A549 (cell line): ENCODE measurements at regions not wholly inside any gene's neighbourhood (a gene's known extent, or its start where the extent isn't known, plus 50 kb on each side); places are given as distances from the start of the nearest gene placed in this dataset.

Experiments used
- ATAC-seq, 2 experiments: fragments of 200-7000 bp in 1 of 2; fragments of >200 bp in 1 of 2; cut with Nextera tagmentation in 1 of 2; cut with Tn5 transposase in 1 of 2; 3 replicates each; pipeline versions ENCODE4 v1.8.0 to v1.9.1; 2018 to 2020; ENCODE audit warnings: mild to moderate bottlenecking in 1 of 2, moderate library complexity in 1 of 2
- CTCF ChIA-PET: fragments of 300-600 bp; sonication (Branson Sonifier 250); formaldehyde crosslinking; extraction: SDS; loops from one replicate; lab custom pipeline; 2021; ENCODE audit warnings: antibody characterized with exemption, inconsistent platforms; lab: Yijun Ruan, JAX
- POLR2A ChIA-PET: fragments of 350-600 bp; formaldehyde crosslinking; extraction: SDS; loops from one replicate; lab custom pipeline; 2021; ENCODE audit warnings: antibody characterized with exemption, inconsistent platforms; lab: Yijun Ruan, JAX
- DNase-seq, 2 experiments: peaks; one replicate each; pipeline versions ENCODE4 v3.0.0 to v3.0.0-alpha.2; 2011 to 2016; ENCODE audit warnings: low read depth in 1 of 2, low spot score in 1 of 2
- FAIRE-seq: peaks from 2 replicates; lab custom pipeline; 2011; peaks lifted over from hg19 to GRCh38; lab: Jason Lieb, UNC
- H3K27ac ChIP-seq, 2 experiments: fragments of >200 bp; sonication (Bioruptor Twin); formaldehyde crosslinking; 3 replicates each; pipeline ENCODE4 v1.5.1; 2016 to 2017
- H3K4me1 ChIP-seq: fragments of >200 bp; sonication (Bioruptor Twin); formaldehyde crosslinking; 3 replicates; pipeline ENCODE4 v1.6.1; 2016
- H3K4me2 ChIP-seq: fragments of >200 bp; sonication (Bioruptor Twin); formaldehyde crosslinking; 3 replicates; pipeline ENCODE4 v1.6.1; 2016
- H3K4me3 ChIP-seq: fragments of >200 bp; sonication (Bioruptor Twin); formaldehyde crosslinking; 3 replicates; pipeline ENCODE4 v1.5.1; 2016
- H3K9me3 ChIP-seq: fragments of >200 bp; sonication (Bioruptor Twin); formaldehyde crosslinking; 3 replicates; pipeline ENCODE4 v1.6.1; 2016
- CHD4 ChIP-seq: fragments of 200-600 bp; sonication (generic); IDR thresholded peaks from 2 replicates; pipeline ENCODE4 v1.6.1; 2016; ENCODE audit warnings: antibody characterized with exemption, mild to moderate bottlenecking, borderline replicate concordance
- E2F6 ChIP-seq: IDR thresholded peaks from 2 replicates; pipeline ENCODE4 v1.6.1; 2012; ENCODE audit warnings: low read depth, borderline replicate concordance
- EHF ChIP-seq: fragments of 250-450 bp; sonication (Bioruptor Pico); IDR thresholded peaks from 2 replicates; pipeline ENCODE4 v1.5.0; 2020; ENCODE audit warnings: mild to moderate bottlenecking
- EHMT2 ChIP-seq: fragments of 200-600 bp; sonication (generic); IDR thresholded peaks from 2 replicates; pipeline ENCODE4 v1.6.1; 2016; ENCODE audit warnings: antibody characterized with exemption, low read depth, mild to moderate bottlenecking, moderate library complexity
- ESRRA ChIP-seq: fragments of 150-350 bp; IDR thresholded peaks from 2 replicates; pipeline ENCODE4 v1.6.1; 2014; ENCODE audit warnings: mild to moderate bottlenecking, low read length, borderline replicate concordance
- FOSB ChIP-seq: fragments of 250-450 bp; sonication (Bioruptor Pico); IDR thresholded peaks from 2 replicates; pipeline ENCODE4 v1.5.0; 2020; ENCODE audit warnings: mild to moderate bottlenecking, moderate library complexity
- FOSL2 ChIP-seq, 2 experiments: fragments of 450-650 bp in 1 of 2; fragments of >200 bp in 1 of 2; sonication (Bioruptor Twin) in 1 of 2; formaldehyde crosslinking; IDR thresholded peaks; 2 replicates each; pipeline versions ENCODE4 v1.5.0 to v1.6.1; 2016 to 2020; ENCODE audit warnings: mild to moderate bottlenecking in 1 of 2, moderate library complexity in 1 of 2
- FOXS1 ChIP-seq: fragments of 250-450 bp; sonication (Bioruptor Pico); IDR thresholded peaks from 2 replicates; pipeline ENCODE4 v1.5.0; 2020; ENCODE audit warnings: mild to moderate bottlenecking, moderate library complexity
- GATA3 ChIP-seq: IDR thresholded peaks from 2 replicates; pipeline ENCODE4 v1.6.1; 2012; ENCODE audit warnings: borderline replicate concordance
- HDAC2 ChIP-seq: fragments of 200-600 bp; sonication (generic); IDR thresholded peaks from 2 replicates; pipeline ENCODE4 v1.6.1; 2016
- HOXA7 ChIP-seq: fragments of 250-450 bp; sonication (Bioruptor Pico); IDR thresholded peaks from 2 replicates; pipeline ENCODE4 v1.5.0; 2020; ENCODE audit warnings: mild to moderate bottlenecking, moderate library complexity
- JUN ChIP-seq, 2 experiments: fragments of >200 bp; sonication (Bioruptor Twin); formaldehyde crosslinking; IDR thresholded peaks; 2 replicates in 1 of 2; 3 replicates in 1 of 2; pipeline ENCODE4 v1.6.1; 2016 to 2017
- JUNB ChIP-seq: fragments of >200 bp; sonication (Bioruptor Twin); formaldehyde crosslinking; IDR thresholded peaks from 2 replicates; pipeline ENCODE4 v1.6.1; 2016
- KDM5A ChIP-seq: fragments of 200-600 bp; sonication (generic); IDR thresholded peaks from 2 replicates; pipeline ENCODE4 v1.6.1; 2016; ENCODE audit warnings: antibody characterized with exemption, mild to moderate bottlenecking
- MAX ChIP-seq: IDR thresholded peaks from 2 replicates; pipeline ENCODE4 v1.6.1; 2012
- MAZ ChIP-seq: fragments of 150-350 bp; IDR thresholded peaks from 2 replicates; pipeline ENCODE4 v1.6.1; 2014; ENCODE audit warnings: antibody characterized with exemption, low read depth, low read length, borderline replicate concordance
- NPAS2 ChIP-seq: fragments of 250-450 bp; sonication (Bioruptor Pico); IDR thresholded peaks from 2 replicates; pipeline ENCODE4 v1.8.0; 2022; ENCODE audit warnings: mild to moderate bottlenecking, moderate library complexity, borderline replicate concordance
- RCOR1 ChIP-seq: fragments of 150-350 bp; IDR thresholded peaks from 2 replicates; pipeline ENCODE4 v1.6.1; 2014; ENCODE audit warnings: antibody characterized with exemption, low read length, low read depth
- ZC3H11A ChIP-seq: fragments of 450-650 bp; IDR thresholded peaks from 2 replicates; pipeline ENCODE4 v1.6.1; 2014; ENCODE audit warnings: antibody characterized with exemption, mild to moderate bottlenecking
- ZFP36 ChIP-seq: fragments of 450-650 bp; IDR thresholded peaks from 2 replicates; pipeline ENCODE4 v1.6.1; 2014; ENCODE audit warnings: borderline replicate concordance; ENCODE audit not compliant: partially characterized antibody
- ZNF302 ChIP-seq: fragments of 250-450 bp; sonication (Bioruptor Pico); IDR thresholded peaks from 2 replicates; pipeline ENCODE4 v1.9.0; 2021; ENCODE audit warnings: inconsistent platforms, mild to moderate bottlenecking, moderate library complexity
- WGBS: methylation state at CpG from one replicate; pipeline ENCODE4 v1.1.6; 2017; ENCODE audit errors: missing lambda C conversion rate; 5-methylcytosine and 5-hydroxymethylcytosine counted together
- TF ChIP-seq, protein P1 (sequence below): fragments of >200 bp; sonication (Bioruptor Twin); formaldehyde crosslinking; IDR thresholded peaks from 3 replicates; pipeline ENCODE4 v1.5.1; 2016
- TF ChIP-seq, protein P2 (sequence below): fragments of 150-350 bp; IDR thresholded peaks from 2 replicates; pipeline ENCODE4 v1.6.1; 2014; ENCODE audit warnings: low read depth, mild to moderate bottlenecking, low read length

GRCh38 chr2:17257189-17257909, 260.9 kb downstream of the RAD51AP2 start (continued):
- TF ChIP-seq KDM5A (no peak), MAX (no peak), FOXS1 (no peak), ZFP36 (no peak), E2F6 (no peak), MAZ (no peak), GATA3 (no peak), FOSB (CRISPR knock-in tag) (no peak)
- TF ChIP-seq, protein P1, sequence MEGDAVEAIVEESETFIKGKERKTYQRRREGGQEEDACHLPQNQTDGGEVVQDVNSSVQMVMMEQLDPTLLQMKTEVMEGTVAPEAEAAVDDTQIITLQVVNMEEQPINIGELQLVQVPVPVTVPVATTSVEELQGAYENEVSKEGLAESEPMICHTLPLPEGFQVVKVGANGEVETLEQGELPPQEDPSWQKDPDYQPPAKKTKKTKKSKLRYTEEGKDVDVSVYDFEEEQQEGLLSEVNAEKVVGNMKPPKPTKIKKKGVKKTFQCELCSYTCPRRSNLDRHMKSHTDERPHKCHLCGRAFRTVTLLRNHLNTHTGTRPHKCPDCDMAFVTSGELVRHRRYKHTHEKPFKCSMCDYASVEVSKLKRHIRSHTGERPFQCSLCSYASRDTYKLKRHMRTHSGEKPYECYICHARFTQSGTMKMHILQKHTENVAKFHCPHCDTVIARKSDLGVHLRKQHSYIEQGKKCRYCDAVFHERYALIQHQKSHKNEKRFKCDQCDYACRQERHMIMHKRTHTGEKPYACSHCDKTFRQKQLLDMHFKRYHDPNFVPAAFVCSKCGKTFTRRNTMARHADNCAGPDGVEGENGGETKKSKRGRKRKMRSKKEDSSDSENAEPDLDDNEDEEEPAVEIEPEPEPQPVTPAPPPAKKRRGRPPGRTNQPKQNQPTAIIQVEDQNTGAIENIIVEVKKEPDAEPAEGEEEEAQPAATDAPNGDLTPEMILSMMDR = no peak

DNA sequence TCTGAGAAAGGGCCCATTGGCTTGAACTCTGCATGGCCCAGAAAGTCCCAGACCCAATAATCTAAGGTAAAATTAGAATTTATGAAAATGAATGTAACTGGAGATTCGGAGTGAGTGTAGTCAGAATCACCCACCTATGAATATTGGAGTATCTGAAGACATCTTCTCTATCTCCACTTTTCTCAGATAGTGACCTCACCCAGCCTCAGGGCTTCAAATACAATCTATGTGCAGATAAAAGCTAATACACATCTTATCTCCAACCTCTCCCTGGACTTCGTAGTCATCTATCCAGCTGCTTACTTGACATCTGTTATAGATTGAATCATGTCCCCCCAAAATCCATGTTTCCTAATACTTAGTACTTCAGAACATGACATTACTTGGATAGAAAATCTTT, 263.2 kb downstream of the RAD51AP2 start:
- Histone ChIP-seq H3K9me3 (no peaks in the 10 kb centered on the region), H3K4me2 (no peak overlapping the region), H3K4me1 (no peaks in the 10 kb centered on the region), H3K4me3 (no peak overlapping the region), H3K27ac (no peak overlapping the region)
- no peak for TF ChIP-seq JUN (IDR thresholded peaks at IDR 0.05)
- TF ChIP-seq NPAS2 (CRISPR knock-in tag) = no peak
- TF ChIP-seq HOXA7 (CRISPR knock-in tag) = no peak
- TF ChIP-seq ZC3H11A = no peak
- no peak for TF ChIP-seq ESRRA
- no peak for TF ChIP-seq E2F6
- TF ChIP-seq ZNF302 (CRISPR knock-in tag) = no peak
- no peak for TF ChIP-seq HDAC2
- no peak for TF ChIP-seq FOSL2 (IDR thresholded peaks at IDR 0.05)
- TF ChIP-seq FOSL2 (CRISPR knock-in tag; IDR thresholded peaks at IDR 0.05) = no peak
- FAIRE-seq = no peak
- WGBS = 9% methylated on average over 2 of the region's 2 CpGs
- ChIA-PET CTCF (no interaction called here), POLR2A (no interaction called here)
- no peak for ATAC-seq
- no peak for DNase-seq

DNA sequence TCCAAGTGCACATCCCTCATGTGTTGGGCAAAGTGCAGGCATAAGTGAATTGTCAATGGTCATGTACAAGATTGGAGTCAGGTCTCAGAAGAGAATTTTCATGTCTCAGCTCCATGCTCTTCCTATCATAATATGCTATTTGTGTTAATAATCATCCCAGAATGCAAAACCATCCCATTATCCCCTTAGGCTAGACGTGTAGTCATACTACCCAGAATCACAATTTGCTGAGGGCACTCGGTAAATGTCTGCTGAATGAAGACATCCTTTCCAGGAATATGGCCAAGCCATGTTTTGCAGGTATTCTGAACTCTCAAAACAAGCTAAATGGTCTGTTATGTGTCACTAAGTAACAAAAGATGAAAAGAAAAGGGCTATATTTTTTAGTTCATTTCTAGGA, 263.8 kb downstream of the RAD51AP2 start:
- H3K4me1 ChIP-seq = no peaks in the 10 kb centered on the region
- TF ChIP-seq FOSB (CRISPR knock-in tag) (no peak), ZNF302 (CRISPR knock-in tag) (no peak)
- H3K9me3 ChIP-seq = no peaks in the 10 kb centered on the region
- FAIRE-seq (no peak), ATAC-seq (no peak), DNase-seq (no peak)
- no peak overlapping the region for H3K4me3 ChIP-seq
- CTCF ChIA-PET = no interaction called here
- POLR2A ChIA-PET = no interaction called here
- H3K4me2 ChIP-seq = no peak overlapping the region
- WGBS = 4% methylated on average over 2 of the region's 2 CpGs
- no peak overlapping the region for H3K27ac ChIP-seq

DNA sequence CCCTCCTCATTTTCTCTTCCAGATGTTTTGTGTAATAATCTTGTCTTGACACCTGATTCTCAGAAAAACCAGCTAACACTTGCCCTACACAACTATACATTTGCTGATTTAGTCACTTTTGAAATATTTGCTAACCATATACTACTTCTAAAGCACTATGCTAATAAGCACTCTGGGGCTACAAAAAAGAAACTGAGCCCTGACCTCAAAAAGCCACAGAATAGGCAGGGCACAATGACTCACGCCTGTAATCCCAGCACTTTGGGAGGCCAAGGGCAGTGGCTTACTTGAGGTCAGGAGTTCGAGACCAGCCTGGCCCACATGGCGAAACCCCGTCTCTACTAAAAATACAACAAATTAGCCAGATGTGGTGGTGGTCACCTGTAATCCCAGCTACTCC, 266.0 kb downstream of the RAD51AP2 start:
- Histone ChIP-seq H3K4me2 (no peak overlapping the region), H3K4me3 (no peak overlapping the region), H3K9me3 (no peaks in the 10 kb centered on the region), H3K4me1 (no peaks in the 10 kb centered on the region), H3K27ac (no peak overlapping the region)
- ATAC-seq (no peak), FAIRE-seq (no peak), DNase-seq (no peak)
- 28% methylated on average over 4 of the region's 4 CpGs for WGBS
- POLR2A ChIA-PET = no interaction called here
- CTCF ChIA-PET = no interaction called here
- TF ChIP-seq CHD4 (no peak), E2F6 (no peak), EHF (CRISPR knock-in tag) (no peak), EHMT2 (no peak), FOSB (CRISPR knock-in tag) (no peak), RCOR1 (no peak), JUNB (no peak)
- TF ChIP-seq, protein P2, sequence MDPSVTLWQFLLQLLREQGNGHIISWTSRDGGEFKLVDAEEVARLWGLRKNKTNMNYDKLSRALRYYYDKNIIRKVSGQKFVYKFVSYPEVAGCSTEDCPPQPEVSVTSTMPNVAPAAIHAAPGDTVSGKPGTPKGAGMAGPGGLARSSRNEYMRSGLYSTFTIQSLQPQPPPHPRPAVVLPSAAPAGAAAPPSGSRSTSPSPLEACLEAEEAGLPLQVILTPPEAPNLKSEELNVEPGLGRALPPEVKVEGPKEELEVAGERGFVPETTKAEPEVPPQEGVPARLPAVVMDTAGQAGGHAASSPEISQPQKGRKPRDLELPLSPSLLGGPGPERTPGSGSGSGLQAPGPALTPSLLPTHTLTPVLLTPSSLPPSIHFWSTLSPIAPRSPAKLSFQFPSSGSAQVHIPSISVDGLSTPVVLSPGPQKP = no peak
